ENCODE measurements at regions not wholly inside any gene's neighbourhood (a gene's known extent, or its start where the extent isn't known, plus 50 kb on each side); places are given as distances from the start of the nearest gene placed in this dataset.

- no peaks in the 10 kb centered on the region for H3K9me3 ChIP-seq (ENCODE audit: control insufficient read depth, low read depth, low read length)
- no peak overlapping the region for H2AFZ ChIP-seq (ENCODE audit: control insufficient read depth, low read length)
- no peaks in the 10 kb centered on the region for H3K4me1 ChIP-seq (ENCODE audit: control insufficient read depth, extremely low read depth, insufficient read depth, low read length)
- no peaks in the 10 kb centered on the region for H4K20me1 ChIP-seq (ENCODE audit: control insufficient read depth, extremely low read depth, insufficient read depth, low read length)
- no peak overlapping the region for H3K9ac ChIP-seq (ENCODE audit: control insufficient read depth, extremely low read depth, insufficient read depth, low read length)
- no peak for TF ChIP-seq EZH2 (IDR thresholded peaks at IDR 0.05; ENCODE audit: low read length)
- no peaks in the 10 kb centered on the region for H3K9me1 ChIP-seq (ENCODE audit: control insufficient read depth, extremely low read depth, insufficient read depth, low read length)
- no peak overlapping the region for H3K27ac ChIP-seq (ENCODE audit: control insufficient read depth, insufficient read depth, low read length)
- no peaks in the 10 kb centered on the region for H3K27me3 ChIP-seq (ENCODE audit: control insufficient read depth, extremely low read depth, insufficient read depth, low read length)
- FAIRE-seq: no peak
- no peaks in the 10 kb centered on the region for H3K79me2 ChIP-seq (ENCODE audit: control insufficient read depth, insufficient read depth, low read length)
- no peak overlapping the region for H3K4me3 ChIP-seq (ENCODE audit: control insufficient read depth in 2 of 3, extremely low read depth in 1 of 3, insufficient read depth in 2 of 3, low read depth in 1 of 3, low read length in 3 of 3)
- no peak for DNase-seq (ENCODE audit: low read depth, low spot score)
- no peaks in the 10 kb centered on the region for H3K36me3 ChIP-seq (ENCODE audit: control insufficient read depth in 2 of 2, extremely low read depth in 1 of 2, insufficient read depth in 2 of 2, low read length in 2 of 2)
- no peak overlapping the region for H3K4me2 ChIP-seq (ENCODE audit: control insufficient read depth, extremely low read depth, insufficient read depth, low read depth, low read length)
- dilution Hi-C loops (cut with MboI; ENCODE audit: extremely low pct_ligation_motif_present, low sequenced_read_pairs): no loop called here
Measured at GRCh38 chr16:86061318-86061695, 162.3 kb downstream of the IRF8 start.

GRCh38 chr16:86061721-86062120 is 162.8 kb downstream of the IRF8 start:
- Histone ChIP-seq H2AFZ (ENCODE audit: control insufficient read depth, low read length) (no peak overlapping the region), H3K4me1 (ENCODE audit: control insufficient read depth, extremely low read depth, insufficient read depth, low read length) (no peaks in the 10 kb centered on the region), H3K9me1 (ENCODE audit: control insufficient read depth, extremely low read depth, insufficient read depth, low read length) (no peaks in the 10 kb centered on the region), H4K20me1 (ENCODE audit: control insufficient read depth, extremely low read depth, insufficient read depth, low read length) (no peaks in the 10 kb centered on the region), H3K4me2 (ENCODE audit: control insufficient read depth, extremely low read depth, insufficient read depth, low read depth, low read length) (no peak overlapping the region), H3K27ac (ENCODE audit: control insufficient read depth, insufficient read depth, low read length) (no peak overlapping the region), H3K36me3 (ENCODE audit: control insufficient read depth in 2 of 2, extremely low read depth in 1 of 2, insufficient read depth in 2 of 2, low read length in 2 of 2) (no peaks in the 10 kb centered on the region), H3K4me3 (ENCODE audit: control insufficient read depth in 2 of 3, extremely low read depth in 1 of 3, insufficient read depth in 2 of 3, low read depth in 1 of 3, low read length in 3 of 3) (no peak overlapping the region), H3K79me2 (ENCODE audit: control insufficient read depth, insufficient read depth, low read length) (no peaks in the 10 kb centered on the region), H3K9ac (ENCODE audit: control insufficient read depth, extremely low read depth, insufficient read depth, low read length) (no peak overlapping the region), H3K9me3 (ENCODE audit: control insufficient read depth, low read depth, low read length) (no peaks in the 10 kb centered on the region), H3K27me3 (ENCODE audit: control insufficient read depth, extremely low read depth, insufficient read depth, low read length) (no peaks in the 10 kb centered on the region)
- DNase-seq (ENCODE audit: low read depth, low spot score) (no peak), FAIRE-seq (no peak)
- dilution Hi-C loops (cut with MboI; ENCODE audit: extremely low pct_ligation_motif_present, low sequenced_read_pairs): no loop called here
- TF ChIP-seq EZH2 (IDR thresholded peaks at IDR 0.05; ENCODE audit: low read length): no peak
- no peak for TF ChIP-seq CTCF (optimal IDR thresholded peaks at IDR 0.05 in 1 of 3, IDR thresholded peaks at IDR 0.05 in 1 of 3, conservative IDR thresholded peaks at IDR 0.05 in 1 of 3; ENCODE audit: extremely low read depth in 1 of 3, insufficient read depth in 2 of 3, low read length in 3 of 3)

- FAIRE-seq: no peak
Measured at GRCh38 chr16:86062271-86062965, 163.5 kb downstream of the IRF8 start.

More at GRCh38 chr16:86062271-86062965, 163.5 kb downstream of the IRF8 start:
- Histone ChIP-seq H3K79me2 (ENCODE audit: control insufficient read depth, insufficient read depth, low read length) (no peaks in the 10 kb centered on the region), H3K9me3 (ENCODE audit: control insufficient read depth, low read depth, low read length) (no peaks in the 10 kb centered on the region), H3K4me2 (ENCODE audit: control insufficient read depth, extremely low read depth, insufficient read depth, low read depth, low read length) (no peak overlapping the region), H4K20me1 (ENCODE audit: control insufficient read depth, extremely low read depth, insufficient read depth, low read length) (no peaks in the 10 kb centered on the region), H3K9me1 (ENCODE audit: control insufficient read depth, extremely low read depth, insufficient read depth, low read length) (no peaks in the 10 kb centered on the region), H3K36me3 (ENCODE audit: control insufficient read depth in 2 of 2, extremely low read depth in 1 of 2, insufficient read depth in 2 of 2, low read length in 2 of 2) (no peaks in the 10 kb centered on the region), H3K27ac (ENCODE audit: control insufficient read depth, insufficient read depth, low read length) (no peak overlapping the region), H3K27me3 (ENCODE audit: control insufficient read depth, extremely low read depth, insufficient read depth, low read length) (no peaks in the 10 kb centered on the region), H3K4me3 (ENCODE audit: control insufficient read depth in 2 of 3, extremely low read depth in 1 of 3, insufficient read depth in 2 of 3, low read depth in 1 of 3, low read length in 3 of 3) (no peak overlapping the region), H2AFZ (ENCODE audit: control insufficient read depth, low read length) (no peak overlapping the region), H3K9ac (ENCODE audit: control insufficient read depth, extremely low read depth, insufficient read depth, low read length) (no peak overlapping the region), H3K4me1 (ENCODE audit: control insufficient read depth, extremely low read depth, insufficient read depth, low read length) (no peaks in the 10 kb centered on the region)
- dilution Hi-C loops (cut with MboI; ENCODE audit: extremely low pct_ligation_motif_present, low sequenced_read_pairs): no loop called here
- DNase-seq (ENCODE audit: low read depth, low spot score): no peak
- TF ChIP-seq EZH2 (IDR thresholded peaks at IDR 0.05; ENCODE audit: low read length) (no peak), CTCF (optimal IDR thresholded peaks at IDR 0.05 in 1 of 3, IDR thresholded peaks at IDR 0.05 in 1 of 3, conservative IDR thresholded peaks at IDR 0.05 in 1 of 3; ENCODE audit: extremely low read depth in 1 of 3, insufficient read depth in 2 of 3, low read length in 3 of 3) (no peak)

Data from keratinocyte (primary cell).